CD14-positive monocyte (primary cell): ENCODE measurements at regions not wholly inside any gene's neighbourhood (a gene's known extent, or its start where the extent isn't known, plus 50 kb on each side); places are given as distances from the start of the nearest gene placed in this dataset.

Experiments used
- DNase-seq, 3 donors: peaks; one replicate each; pipeline ENCODE4 v3.0.0-alpha.2; 2011 to 2022
- H2AFZ ChIP-seq: 2 replicates; pipeline ENCODE4 v1.6.0; 2012; ENCODE audit warnings: mild to moderate bottlenecking, low read depth, low read length, inconsistent platforms; ENCODE audit not compliant: insufficient read depth, poor library complexity, severe bottlenecking
- H3K27ac ChIP-seq, 2 donors: 1 replicate in 1 of 2; 2 replicates in 1 of 2; pipeline ENCODE4 v1.5.1; 2012 to 2013; ENCODE audit warnings: low read length in 2 of 2, control low read depth in 1 of 2, inconsistent platforms in 1 of 2, low read depth in 1 of 2, mild to moderate bottlenecking in 1 of 2
- H3K27me3 ChIP-seq, 2 donors: one replicate each; pipeline versions ENCODE4 v1.6.0 to v1.6.1; 2011 to 2013; ENCODE audit warnings: low read length in 2 of 2; ENCODE audit not compliant: control insufficient read depth in 2 of 2, insufficient read depth in 2 of 2
- H3K36me3 ChIP-seq, 2 donors: replicated peaks in 1 of 2; 1 replicate in 1 of 2; 2 replicates in 1 of 2; pipeline versions ENCODE4 v1.5.1 to v1.6.1; 2012 to 2013; ENCODE audit warnings: low read length in 2 of 2, control low read depth in 1 of 2, inconsistent platforms in 1 of 2, mild to moderate bottlenecking in 1 of 2; ENCODE audit not compliant: insufficient read depth in 2 of 2, control insufficient read depth in 1 of 2
- H3K4me1 ChIP-seq, 2 donors: 1 replicate in 1 of 2; 2 replicates in 1 of 2; pipeline versions ENCODE4 v1.5.1 to v1.6.1; 2012 to 2013; ENCODE audit warnings: low read length in 2 of 2, control low read depth in 1 of 2, inconsistent platforms in 1 of 2, mild to moderate bottlenecking in 1 of 2, moderate library complexity in 1 of 2; ENCODE audit not compliant: insufficient read depth in 2 of 2, control insufficient read depth in 1 of 2
- H3K4me2 ChIP-seq: replicated peaks from 2 replicates; pipeline ENCODE3; 2012; ENCODE audit warnings: low read length, moderate library complexity, mild to moderate bottlenecking; ENCODE audit not compliant: poor library complexity, severe bottlenecking; ENCODE audit errors: extremely low read depth
- H3K4me3 ChIP-seq, 3 experiments: fragments of 200-600 bp in 1 of 3; sonication (generic) in 1 of 3; replicated peaks in 1 of 3; 1 replicate in 2 of 3; 2 replicates in 1 of 3; pipeline ENCODE4 v1.5.1; 2011 to 2013; ENCODE audit warnings: low read length in 3 of 3, mild to moderate bottlenecking in 3 of 3, control low read depth in 2 of 3, low read depth in 2 of 3, inconsistent platforms in 1 of 3, moderate library complexity in 1 of 3
- H3K79me2 ChIP-seq: 2 replicates; pipeline ENCODE4 v1.6.0; 2012; ENCODE audit warnings: mild to moderate bottlenecking, control low read depth, inconsistent platforms, low read length, moderate library complexity; ENCODE audit not compliant: insufficient read depth
- H3K9ac ChIP-seq: 2 replicates; pipeline ENCODE4 v1.6.0; 2017; ENCODE audit warnings: low read length, mild to moderate bottlenecking; ENCODE audit not compliant: insufficient read depth, poor library complexity, severe bottlenecking
- H3K9me3 ChIP-seq, 2 donors: replicated peaks in 1 of 2; 1 replicate in 1 of 2; 2 replicates in 1 of 2; pipeline versions ENCODE4 v1.5.1 to v1.6.1; 2012 to 2013; ENCODE audit warnings: low read length in 2 of 2, control low read depth in 1 of 2; ENCODE audit not compliant: control insufficient read depth in 1 of 2, insufficient read depth in 1 of 2
- H4K20me1 ChIP-seq: 2 replicates; pipeline ENCODE4 v1.6.0; 2012; ENCODE audit warnings: mild to moderate bottlenecking, low read length, control low read depth, moderate library complexity; ENCODE audit not compliant: insufficient read depth
- H3K27ac Mint-ChIP-seq, 7 donors: one replicate each; pipeline ENCODE4 v1.8.0; 2020; ENCODE audit warnings: mild to moderate bottlenecking in 7 of 7, mixed read lengths in 7 of 7, moderate library complexity in 6 of 7, inconsistent platforms in 2 of 7
- H3K27me3 Mint-ChIP-seq, 3 donors: one replicate each; pipeline ENCODE4 v1.8.0; 2021 to 2022; ENCODE audit warnings: low read depth in 3 of 3, mild to moderate bottlenecking in 3 of 3, mixed read lengths in 3 of 3, moderate library complexity in 3 of 3, inconsistent platforms in 1 of 3
- H3K36me3 Mint-ChIP-seq, 2 donors: one replicate each; pipeline ENCODE4 v1.8.0; 2020; ENCODE audit warnings: mixed read lengths in 2 of 2, inconsistent platforms in 1 of 2, mild to moderate bottlenecking in 1 of 2
- H3K4me1 Mint-ChIP-seq: one replicate; pipeline ENCODE4 v1.8.0; 2020; ENCODE audit warnings: mild to moderate bottlenecking, mixed read lengths
- H3K4me3 Mint-ChIP-seq, 2 donors: one replicate each; pipeline ENCODE4 v1.8.0; 2020; ENCODE audit warnings: mild to moderate bottlenecking in 2 of 2, mixed read lengths in 2 of 2, moderate library complexity in 1 of 2
- H3K9me3 Mint-ChIP-seq, 7 donors: one replicate each; pipeline ENCODE4 v1.8.0; 2020 to 2022; ENCODE audit warnings: mixed read lengths in 7 of 7, mild to moderate bottlenecking in 6 of 7, moderate library complexity in 6 of 7, inconsistent platforms in 2 of 7
- CTCF ChIP-seq: fragments of 200-600 bp; IDR thresholded peaks from one replicate; pipeline ENCODE4 v1.8.0; 2022; ENCODE audit warnings: antibody characterized with exemption, mild to moderate bottlenecking
- WGBS: methylation state at CpG from one replicate; pipeline ENCODE4 v1.1.5; 2013; ENCODE audit warnings: missing lambda C conversion rate; ENCODE audit not compliant: insufficient coverage; 5-methylcytosine and 5-hydroxymethylcytosine counted together
- intact Hi-C, 2 donors: fragments of 100-400 bp; cut with micrococcal nuclease; formaldehyde crosslinking; loops; one replicate each; pipeline versions ENCODE4 v1.15.0 to v1.15.1; 2023

GRCh38 chr12:18825138-18825537, 87.2 kb downstream of the CAPZA3 start:
- WGBS = no CpG with 5 or more reads among the region's 2 CpGs
- Mint-ChIP-seq H3K4me1 (peaks cover 27% of the 10 kb centered on the region), H3K27ac (peak overlapping the region in 1 of 7 donors; percentile 15), H3K4me3 (no peak overlapping the region), H3K9me3 (peaks cover 3 to 12% (median 8%) of the 10 kb centered on the region in 7 donors), H3K27me3 (no peaks in the 10 kb centered on the region), H3K36me3 (no peaks in the 10 kb centered on the region)
- no peak overlapping the region for H3K4me3 ChIP-seq
- no peak overlapping the region for H3K27ac ChIP-seq
- H3K9ac ChIP-seq = no peak overlapping the region
- no peak for TF ChIP-seq CTCF
- H3K4me2 ChIP-seq = no peak overlapping the region
- H3K9me3 ChIP-seq = no peaks in the 10 kb centered on the region
- no peaks in the 10 kb centered on the region for H3K79me2 ChIP-seq
- H3K36me3 ChIP-seq = no peaks in the 10 kb centered on the region
- H4K20me1 ChIP-seq = no peaks in the 10 kb centered on the region
- H2AFZ ChIP-seq = no peak overlapping the region
- DNase-seq = no peak
- intact Hi-C loops = no loop called here
- peaks cover 25 to 27% of the 10 kb centered on the region in 2 donors for H3K4me1 ChIP-seq
- H3K27me3 ChIP-seq = no peaks in the 10 kb centered on the region

- Mint-ChIP-seq H3K27me3 (no peaks in the 10 kb centered on the region), H3K4me3 (no peak overlapping the region), H3K27ac (no peak overlapping the region), H3K4me1 (peaks cover 31% of the 10 kb centered on the region), H3K9me3 (peaks cover 3 to 12% (median 10%) of the 10 kb centered on the region in 7 donors), H3K36me3 (no peaks in the 10 kb centered on the region)
- no peak for DNase-seq
- H3K9ac ChIP-seq = no peak overlapping the region
- no peak overlapping the region for H3K4me2 ChIP-seq
- intact Hi-C loops = no loop called here
- no peaks in the 10 kb centered on the region for H3K27me3 ChIP-seq
- no peaks in the 10 kb centered on the region for H3K36me3 ChIP-seq
- H3K27ac ChIP-seq = no peak overlapping the region
- H3K4me1 ChIP-seq = peaks cover 21 to 31% of the 10 kb centered on the region in 2 donors
- WGBS = 100% methylated on average over 1 of the region's 2 CpGs
- TF ChIP-seq CTCF = no peak
- H3K4me3 ChIP-seq = no peak overlapping the region
- H3K79me2 ChIP-seq = no peaks in the 10 kb centered on the region
- no peaks in the 10 kb centered on the region for H3K9me3 ChIP-seq
- H2AFZ ChIP-seq = no peak overlapping the region
- no peaks in the 10 kb centered on the region for H4K20me1 ChIP-seq
Measured at GRCh38 chr12:18827913-18828312, 90.0 kb downstream of the CAPZA3 start.
